GM12875 (cell line): ENCODE measurements at regions not wholly inside any gene's neighbourhood (a gene's known extent, or its start where the extent isn't known, plus 50 kb on each side); places are given as distances from the start of the nearest gene placed in this dataset.
"Not testable (repeated sequence)": the region's sequence is repeated elsewhere in the genome, so short reads cannot be mapped to it uniquely, and the experiment has no call there.

ENCODE experiments used
- H3K4me3 ChIP-seq: one replicate; pipeline ENCODE4 v1.5.1; 2011; ENCODE audit warnings: low read depth, low read length, control low read depth
- TF ChIP-seq, protein P1 (sequence below): IDR thresholded peaks from 2 replicates; pipeline ENCODE4 v1.5.1; 2011; ENCODE audit warnings: low read depth, mild to moderate bottlenecking, control low read depth, inconsistent platforms, low read length, moderate library complexity, borderline replicate concordance; ENCODE audit not compliant: insufficient read depth

DNA sequence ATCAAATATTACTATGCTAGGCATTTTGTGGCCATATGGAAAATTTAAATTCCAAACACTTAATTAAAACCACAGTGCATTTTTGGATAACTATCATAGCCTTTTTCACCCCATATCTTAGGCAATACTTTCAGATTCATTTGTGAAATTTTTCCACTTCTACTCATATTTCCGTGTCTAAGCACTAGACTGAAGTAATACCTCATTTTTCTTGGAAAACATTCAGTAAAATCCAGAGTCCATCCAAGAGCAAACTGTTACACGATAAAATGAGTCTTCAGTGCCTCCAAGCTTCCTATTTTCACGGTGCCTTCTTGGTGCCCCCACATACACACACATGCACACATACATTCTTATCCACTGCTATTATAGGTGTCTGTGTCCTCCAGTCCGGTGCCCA lies 845.9 kb downstream of the TBL1XR1 start:
- H3K4me3 ChIP-seq, result no peak overlapping the region
- TF ChIP-seq, protein P1, sequence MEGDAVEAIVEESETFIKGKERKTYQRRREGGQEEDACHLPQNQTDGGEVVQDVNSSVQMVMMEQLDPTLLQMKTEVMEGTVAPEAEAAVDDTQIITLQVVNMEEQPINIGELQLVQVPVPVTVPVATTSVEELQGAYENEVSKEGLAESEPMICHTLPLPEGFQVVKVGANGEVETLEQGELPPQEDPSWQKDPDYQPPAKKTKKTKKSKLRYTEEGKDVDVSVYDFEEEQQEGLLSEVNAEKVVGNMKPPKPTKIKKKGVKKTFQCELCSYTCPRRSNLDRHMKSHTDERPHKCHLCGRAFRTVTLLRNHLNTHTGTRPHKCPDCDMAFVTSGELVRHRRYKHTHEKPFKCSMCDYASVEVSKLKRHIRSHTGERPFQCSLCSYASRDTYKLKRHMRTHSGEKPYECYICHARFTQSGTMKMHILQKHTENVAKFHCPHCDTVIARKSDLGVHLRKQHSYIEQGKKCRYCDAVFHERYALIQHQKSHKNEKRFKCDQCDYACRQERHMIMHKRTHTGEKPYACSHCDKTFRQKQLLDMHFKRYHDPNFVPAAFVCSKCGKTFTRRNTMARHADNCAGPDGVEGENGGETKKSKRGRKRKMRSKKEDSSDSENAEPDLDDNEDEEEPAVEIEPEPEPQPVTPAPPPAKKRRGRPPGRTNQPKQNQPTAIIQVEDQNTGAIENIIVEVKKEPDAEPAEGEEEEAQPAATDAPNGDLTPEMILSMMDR, result no peak

DNA sequence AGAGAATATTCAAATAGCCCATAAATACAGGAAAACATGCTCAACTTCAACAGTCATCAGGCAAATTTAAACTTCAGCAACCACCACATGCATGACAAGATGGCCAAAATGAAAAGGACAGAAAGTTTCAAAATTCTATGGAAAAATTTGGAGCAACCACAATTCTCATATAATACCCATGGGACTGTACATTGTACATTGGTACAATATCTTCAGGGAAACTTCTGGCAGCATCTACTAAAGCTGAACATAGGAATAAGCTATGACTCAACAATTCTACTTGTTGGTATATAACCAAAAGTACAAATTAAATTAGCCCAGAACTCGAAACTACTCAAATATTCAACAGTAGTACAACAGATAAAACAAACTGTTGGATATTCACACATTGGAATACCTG lies 847.6 kb downstream of the TBL1XR1 start:
- TF ChIP-seq, protein P1, result no peak
- H3K4me3 ChIP-seq, result no peak overlapping the region

DNA sequence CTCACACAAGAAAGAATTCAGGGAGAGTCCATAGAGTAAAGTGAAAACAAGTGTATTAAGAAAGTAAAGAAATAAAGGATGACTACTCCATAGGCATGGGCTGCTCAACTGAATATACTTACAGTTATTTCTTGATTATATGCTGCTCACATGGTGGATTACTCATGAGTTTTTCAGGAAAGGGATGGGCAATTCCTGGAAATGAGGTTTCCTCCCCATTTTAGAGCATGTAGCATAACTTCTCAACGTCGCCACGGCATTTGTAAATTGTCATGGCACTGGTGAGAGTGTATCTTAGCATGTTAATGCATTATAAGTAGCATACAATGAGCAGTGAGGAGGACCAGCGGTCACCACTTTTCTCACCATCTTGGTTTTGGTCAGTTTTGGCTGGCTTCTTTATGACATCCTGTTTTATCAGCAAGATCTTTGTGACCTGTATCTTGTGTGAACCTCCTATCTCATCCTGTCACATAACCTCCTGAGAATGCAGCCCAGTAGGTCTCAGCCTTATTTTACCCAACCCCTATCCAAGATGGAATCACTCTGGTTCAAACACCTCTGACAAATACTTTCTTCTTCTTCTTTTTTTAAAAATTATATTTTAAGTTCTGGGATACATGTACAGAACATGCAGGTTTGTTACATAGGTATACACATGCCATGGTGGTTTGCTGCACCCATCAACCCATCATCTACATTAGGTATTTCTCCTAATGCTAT lies 849.7 kb downstream of the TBL1XR1 start:
- no peak overlapping the region for H3K4me3 ChIP-seq
- TF ChIP-seq, protein P1, result no peak

DNA sequence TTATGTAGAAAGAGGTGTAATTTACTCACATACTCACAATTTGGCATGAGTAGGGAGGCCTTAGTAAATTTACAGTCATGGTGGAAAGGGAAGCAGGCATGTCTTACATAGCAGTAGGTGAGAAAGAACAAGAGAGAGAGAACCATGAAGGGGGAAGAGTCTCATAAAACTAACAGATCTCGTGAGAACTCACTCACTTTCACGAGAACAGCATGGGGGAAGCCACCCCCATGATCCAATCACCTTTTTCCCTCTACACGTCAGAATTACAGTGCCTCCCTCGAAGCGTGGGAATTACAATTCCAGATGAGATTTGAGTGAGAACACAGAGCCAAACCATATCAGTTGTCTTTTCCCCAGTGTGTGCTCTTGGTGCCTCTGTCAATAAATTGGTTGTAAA lies 855.3 kb downstream of the TBL1XR1 start:
- H3K4me3 ChIP-seq, result no peak overlapping the region
- TF ChIP-seq, protein P1, result no peak

DNA sequence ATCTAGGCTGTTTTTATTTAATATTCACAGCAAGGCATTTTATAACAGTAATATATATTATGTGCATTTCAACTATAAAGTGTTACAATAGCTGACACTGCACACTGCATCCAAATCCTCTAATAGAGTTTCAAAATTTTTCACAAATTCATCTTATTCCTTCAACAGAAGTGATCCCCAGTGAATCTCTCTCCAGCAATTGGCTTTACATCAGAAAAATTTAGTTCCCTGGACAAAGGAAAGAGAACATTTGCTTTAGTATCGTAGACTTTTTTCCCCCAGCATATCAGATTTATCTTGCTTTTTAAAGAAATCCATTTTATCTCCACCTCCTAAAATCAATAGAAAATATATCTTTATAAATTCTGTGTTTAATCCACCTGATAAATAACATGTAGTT lies 868.6 kb downstream of the TBL1XR1 start:
- H3K4me3 ChIP-seq, result no peak overlapping the region
- TF ChIP-seq, protein P1, result no peak

DNA sequence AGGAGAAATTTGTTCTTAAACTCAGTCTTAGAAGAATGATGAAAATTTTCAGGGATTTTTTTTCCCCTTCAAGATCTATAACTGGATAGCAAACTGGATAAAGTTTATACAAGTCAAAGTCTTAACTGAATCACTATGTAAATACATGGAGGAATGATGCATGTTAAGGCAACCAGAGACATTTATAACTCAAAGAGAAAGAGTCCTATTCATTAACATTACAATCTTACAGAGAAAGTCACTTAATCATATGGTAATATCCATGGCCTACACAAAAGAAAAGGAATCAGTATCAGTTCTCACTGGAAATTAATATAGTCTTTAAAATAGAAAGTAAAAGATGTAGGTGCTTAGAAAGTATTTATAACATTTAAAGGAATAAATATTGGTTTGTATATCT lies 869.1 kb downstream of the TBL1XR1 start:
- TF ChIP-seq, protein P1, result no peak
- H3K4me3 ChIP-seq, result no peak overlapping the region

DNA sequence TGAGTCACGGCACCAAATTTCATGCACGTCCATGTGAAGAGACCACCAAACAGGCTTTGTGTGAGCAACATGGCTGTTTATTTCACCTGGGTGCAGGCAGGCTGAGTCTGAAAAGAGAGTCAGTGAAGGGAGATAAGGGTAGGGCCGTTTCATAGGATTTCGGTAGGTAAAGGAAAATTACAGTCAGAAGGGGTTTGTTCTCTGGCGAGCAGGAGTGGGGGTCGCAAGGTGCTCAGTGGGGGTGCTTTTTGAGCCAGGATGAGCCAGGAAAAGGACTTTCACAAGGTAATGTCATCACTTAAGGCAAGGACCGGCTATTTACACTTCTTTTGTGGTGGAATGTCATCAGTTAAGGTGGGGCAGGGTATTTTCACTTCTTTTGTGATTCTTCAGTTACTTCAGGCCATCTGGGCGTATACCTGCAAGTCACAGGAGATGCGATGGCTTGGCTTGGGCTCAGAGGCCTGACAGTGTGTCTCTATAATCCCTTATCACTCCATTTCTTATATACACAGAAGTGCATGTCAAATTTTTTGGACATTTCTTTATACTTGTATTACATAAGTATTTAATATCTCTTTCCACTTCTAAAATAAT lies 870.3 kb downstream of the TBL1XR1 start:
- not testable (repeated sequence) for H3K4me3 ChIP-seq

DNA sequence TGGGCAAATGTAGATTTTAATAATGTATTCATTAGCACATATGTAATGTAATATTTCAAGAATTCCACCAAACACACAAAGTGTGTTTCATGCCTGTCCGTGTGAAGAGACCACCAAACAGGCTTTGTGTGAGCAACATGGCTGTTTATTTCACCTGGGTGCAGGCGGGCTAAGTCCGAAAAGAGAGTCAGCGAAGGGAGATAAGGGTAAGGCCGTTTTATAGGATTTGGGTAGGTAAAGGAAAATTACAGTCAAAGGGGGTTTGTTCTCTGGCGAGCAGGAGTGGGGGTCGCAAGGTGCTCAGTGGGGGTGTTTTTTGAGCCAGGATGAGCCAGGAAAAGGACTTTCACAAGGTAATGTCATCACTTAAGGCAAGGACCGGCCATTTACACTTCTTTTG lies 875.8 kb downstream of the TBL1XR1 start:
- not testable (repeated sequence) for H3K4me3 ChIP-seq
